MCF 10A (cell line): ENCODE measurements at regions not wholly inside any gene's neighbourhood (a gene's known extent, or its start where the extent isn't known, plus 50 kb on each side); places are given as distances from the start of the nearest gene placed in this dataset.

Source experiments
- BruUV-seq: library from RNA; stranded (reverse); fragments of 400-500 nt; replicated peaks from 2 replicates; lab custom pipeline; 2021; lab: Mats Ljungman, UMichigan
- CTCF ChIA-PET: fragments of 300-600 bp; sonication (Branson Sonifier 250); formaldehyde crosslinking; extraction: SDS; loops from one replicate; lab custom pipeline; 2021; ENCODE audit warnings: antibody characterized with exemption, inconsistent platforms; lab: Yijun Ruan, JAX
- POLR2A ChIA-PET: fragments of 300-600, 350-650 bp; sonication (Branson Sonifier 250); formaldehyde crosslinking; extraction: SDS; loops from one replicate; lab custom pipeline; 2020; ENCODE audit warnings: antibody characterized with exemption, inconsistent platforms; lab: Yijun Ruan, JAX
- DNase-seq: peaks from one replicate; pipeline ENCODE4 v3.0.0-alpha.2; 2018; ENCODE audit not compliant: unreplicated experiment
- H3K27ac Mint-ChIP-seq: one replicate; pipeline ENCODE4 v1.8.0; 2022; ENCODE audit warnings: mild to moderate bottlenecking, low read depth, mixed read lengths; ENCODE audit not compliant: unreplicated experiment
- H3K27me3 Mint-ChIP-seq: one replicate; pipeline ENCODE4 v1.8.0; 2022; ENCODE audit warnings: mixed read lengths; ENCODE audit not compliant: insufficient read depth, unreplicated experiment
- H3K36me3 Mint-ChIP-seq: one replicate; pipeline ENCODE4 v1.8.0; 2022; ENCODE audit warnings: mild to moderate bottlenecking, moderate library complexity, mixed read lengths; ENCODE audit not compliant: insufficient read depth, unreplicated experiment
- H3K4me1 Mint-ChIP-seq: one replicate; pipeline ENCODE4 v1.8.0; 2022; ENCODE audit warnings: mixed read lengths; ENCODE audit not compliant: insufficient read depth, unreplicated experiment
- H3K4me3 Mint-ChIP-seq: one replicate; pipeline ENCODE4 v1.8.0; 2022; ENCODE audit warnings: mild to moderate bottlenecking, moderate library complexity, mixed read lengths; ENCODE audit not compliant: unreplicated experiment
- H3K9me3 Mint-ChIP-seq: one replicate; pipeline ENCODE4 v1.8.0; 2022; ENCODE audit warnings: mixed read lengths; ENCODE audit not compliant: unreplicated experiment
- CTCF ChIP-seq: fragments of 200-600 bp; IDR thresholded peaks from one replicate; pipeline ENCODE4 v1.8.0; 2022; ENCODE audit warnings: antibody characterized with exemption, mild to moderate bottlenecking; ENCODE audit not compliant: unreplicated experiment
- intact Hi-C: fragments of 100-400 bp; cut with micrococcal nuclease; formaldehyde crosslinking; loops from 2 replicates; pipeline ENCODE4 v1.14.1; 2022

- no TSS peak for BruUV-seq
- Mint-ChIP-seq H3K36me3 (no peaks in the 10 kb centered on the region), H3K4me3 (no peak overlapping the region), H3K4me1 (peaks cover 7% of the 10 kb centered on the region), H3K27me3 (peaks cover 22% of the 10 kb centered on the region), H3K27ac (no peak overlapping the region), H3K9me3 (no peaks in the 10 kb centered on the region)
- DNase-seq: no peak
- ChIA-PET CTCF (interaction anchor here (0.5 to 13.0 kb wide), 9 partner anchors 12 to 613 kb away, joined by 3 to 185 read pairs (median 4); no protein-coding TSS in a partner anchor), POLR2A (interaction anchor here (0.6 kb wide), 1 partner anchor 602 kb away, joined by 3 read pairs; no protein-coding TSS in a partner anchor)
- intact Hi-C loops: loop anchor here (10.0 kb wide), 1 partner anchor 540 kb away; no protein-coding TSS in a partner anchor
- TF ChIP-seq CTCF: no peak
These were observed 182.6 kb downstream of the SH3BP4 start for GRCh38 chr2:235134420-235134819.

GRCh38 chr2:235135195-235135965, 183.6 kb downstream of the SH3BP4 start:
- POLR2A ChIA-PET: interaction anchor here (0.6 to 3.1 kb wide), 9 partner anchors 11 to 1800 kb away, joined by 3 to 15 read pairs (median 3); no protein-coding TSS in a partner anchor
- DNase-seq: no peak
- no peak overlapping the region for H3K4me3 Mint-ChIP-seq
- no TSS peak for BruUV-seq
- TF ChIP-seq CTCF: no peak
- H3K36me3 Mint-ChIP-seq: no peaks in the 10 kb centered on the region
- H3K9me3 Mint-ChIP-seq: no peaks in the 10 kb centered on the region
- CTCF ChIA-PET: interaction anchor here (0.6 to 13.0 kb wide), 12 partner anchors 10 to 675 kb away, joined by 3 to 185 read pairs (median 3); no protein-coding TSS in a partner anchor
- peaks cover 29% of the 10 kb centered on the region for H3K27me3 Mint-ChIP-seq
- peaks cover 7% of the 10 kb centered on the region for H3K4me1 Mint-ChIP-seq
- intact Hi-C loops: loop anchor here (10.0 kb wide), 1 partner anchor 539 kb away; no protein-coding TSS in a partner anchor
- no peak overlapping the region for H3K27ac Mint-ChIP-seq

- no TSS peak for BruUV-seq
These were observed 184.3 kb downstream of the SH3BP4 start for GRCh38 chr2:235135990-235136561.

More at GRCh38 chr2:235135990-235136561, 184.3 kb downstream of the SH3BP4 start:
- POLR2A ChIA-PET: interaction anchor here (0.6 to 3.1 kb wide), 9 partner anchors 11 to 541 kb away, joined by 3 to 15 read pairs (median 3); no protein-coding TSS in a partner anchor
- TF ChIP-seq CTCF: peak; percentile 63
- H3K27me3 Mint-ChIP-seq: peaks cover 36% of the 10 kb centered on the region
- no peaks in the 10 kb centered on the region for H3K36me3 Mint-ChIP-seq
- H3K4me1 Mint-ChIP-seq: peaks cover 7% of the 10 kb centered on the region
- no peak overlapping the region for H3K27ac Mint-ChIP-seq
- CTCF ChIA-PET: interaction anchor here (0.7 to 13.0 kb wide), 11 partner anchors 9 to 611 kb away, joined by 3 to 185 read pairs (median 4); no protein-coding TSS in a partner anchor
- peak; percentile 86 for DNase-seq
- intact Hi-C loops: loop anchor here (1.0 to 10.0 kb wide), 5 partner anchors 359 to 610 kb away; partner anchors contain the start of gene AGAP1
- H3K4me3 Mint-ChIP-seq: peak overlapping the region; percentile 18
- H3K9me3 Mint-ChIP-seq: no peaks in the 10 kb centered on the region
